AG04449 (cell line): ENCODE measurements at regions not wholly inside any gene's neighbourhood (a gene's known extent, or its start where the extent isn't known, plus 50 kb on each side); places are given as distances from the start of the nearest gene placed in this dataset.
"Not testable (repeated sequence)": the region's sequence is repeated elsewhere in the genome, so short reads cannot be mapped to it uniquely, and the experiment has no call there.

Source experiments
- CTCF ChIA-PET: fragments of 350-600 bp; formaldehyde crosslinking; extraction: SDS; loops from one replicate; lab custom pipeline; 2021; ENCODE audit warnings: antibody characterized with exemption; lab: Yijun Ruan, JAX
- POLR2A ChIA-PET: fragments of 400-600, 350-600 bp; formaldehyde crosslinking; extraction: SDS; loops from one replicate; lab custom pipeline; 2020; ENCODE audit warnings: antibody characterized with exemption, inconsistent platforms; lab: Yijun Ruan, JAX
- DNase-seq: peaks from one replicate; pipeline ENCODE4 v3.0.0-alpha.2; 2010; ENCODE audit warnings: low read depth, low spot score
- H3K4me3 ChIP-seq: 2 replicates; pipeline ENCODE4 v1.5.1; 2011; ENCODE audit warnings: low read depth, mild to moderate bottlenecking, control low read depth, low read length
- CTCF ChIP-seq: IDR thresholded peaks from one replicate; pipeline ENCODE4 v1.5.1; 2011; ENCODE audit warnings: mild to moderate bottlenecking, moderate library complexity, low read length, control low read depth, inconsistent platforms; ENCODE audit not compliant: insufficient read depth; ENCODE audit errors: missing control alignments

- CTCF ChIA-PET: no interaction called here
- no peak for DNase-seq
- H3K4me3 ChIP-seq: no peak overlapping the region
- POLR2A ChIA-PET: no interaction called here
- TF ChIP-seq CTCF: no peak
Observed at GRCh38 chr15:30788595-30788994, 115.1 kb upstream of the FAN1 start.

GRCh38 chr15:30791239-30792175 is 112.2 kb upstream of the FAN1 start:
- CTCF ChIA-PET: no interaction called here
- POLR2A ChIA-PET: no interaction called here
- DNase-seq: no peak

DNA sequence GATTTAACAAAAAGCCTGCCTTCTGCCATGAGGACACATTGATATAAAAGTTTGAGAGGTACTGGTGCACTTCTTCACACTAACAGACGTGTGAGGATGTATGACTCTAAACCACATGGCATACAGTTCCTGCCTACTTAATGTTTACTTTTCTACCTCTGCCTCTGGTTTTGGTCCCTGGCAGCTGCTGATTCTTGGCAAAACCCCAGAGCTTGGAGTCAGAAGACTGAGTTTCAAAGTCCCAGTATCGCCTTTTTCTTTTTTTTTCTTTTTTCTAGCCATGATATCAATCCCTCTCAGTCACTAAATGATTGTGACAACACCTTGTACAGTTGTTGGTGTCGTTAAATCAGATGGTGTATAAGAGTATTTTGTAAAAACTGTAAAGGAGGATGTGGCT is 110.9 kb upstream of the FAN1 start:
- POLR2A ChIA-PET, DNase-seq, CTCF ChIA-PET, H3K4me3 ChIP-seq: not testable (repeated sequence)

More at GRCh38 chr15:30791239-30792175, 112.2 kb upstream of the FAN1 start:
- TF ChIP-seq CTCF: no peak
- H3K4me3 ChIP-seq: no peak overlapping the region

GRCh38 chr15:30794388-30794787 is 109.3 kb upstream of the FAN1 start:
- no peak for TF ChIP-seq CTCF
- CTCF ChIA-PET: no interaction called here

GRCh38 chr15:30799565-30799964 is 104.2 kb upstream of the FAN1 start:
- H3K4me3 ChIP-seq, POLR2A ChIA-PET: not testable (repeated sequence)

More at GRCh38 chr15:30794388-30794787, 109.3 kb upstream of the FAN1 start:
- DNase-seq: no peak
- POLR2A ChIA-PET: no interaction called here
- no peak overlapping the region for H3K4me3 ChIP-seq

DNA sequence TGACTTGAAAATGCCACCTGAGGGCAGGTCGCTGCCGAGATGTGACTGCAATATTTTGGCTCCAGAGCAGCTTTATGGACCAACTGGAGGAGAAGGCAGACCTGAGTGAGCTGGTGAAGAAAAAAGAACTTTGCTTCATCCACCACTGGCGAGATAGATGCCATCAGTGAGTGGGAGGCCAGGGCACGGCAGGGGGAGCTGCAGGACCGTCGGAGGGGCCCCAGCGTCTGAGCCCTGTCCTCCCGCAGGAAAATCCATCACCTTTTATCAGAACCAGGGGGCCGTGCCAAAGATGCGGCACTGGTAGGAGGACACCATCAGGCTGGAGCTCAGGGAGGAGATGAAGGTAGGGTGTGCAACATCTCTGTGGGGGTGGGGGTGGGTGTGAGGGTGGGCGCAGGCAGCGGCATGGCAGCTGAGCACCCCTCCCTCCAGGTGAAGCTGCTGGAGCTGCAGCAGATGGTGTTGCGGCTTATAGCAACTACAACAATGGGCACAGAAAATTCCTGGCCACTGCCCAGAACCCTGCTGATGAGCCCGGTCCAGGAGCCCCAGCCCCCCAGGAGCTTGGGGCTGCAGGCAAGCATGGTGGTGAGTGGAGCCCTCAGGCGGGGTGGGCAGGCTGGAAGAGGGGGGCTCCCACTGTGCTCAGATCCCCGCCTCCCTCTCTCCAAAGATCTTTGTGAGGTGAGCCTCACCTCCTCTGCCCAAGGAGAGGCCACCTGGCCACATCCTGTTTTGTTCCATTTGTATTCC is 102.4 kb upstream of the FAN1 start:
- DNase-seq, POLR2A ChIA-PET, H3K4me3 ChIP-seq: not testable (repeated sequence)
- CTCF ChIA-PET: interaction anchor here (1.4 kb wide), 1 partner anchor 328 kb away, joined by 4 read pairs; no protein-coding TSS in a partner anchor

More at GRCh38 chr15:30799565-30799964, 104.2 kb upstream of the FAN1 start:
- DNase-seq, CTCF ChIA-PET: not testable (repeated sequence)

DNA sequence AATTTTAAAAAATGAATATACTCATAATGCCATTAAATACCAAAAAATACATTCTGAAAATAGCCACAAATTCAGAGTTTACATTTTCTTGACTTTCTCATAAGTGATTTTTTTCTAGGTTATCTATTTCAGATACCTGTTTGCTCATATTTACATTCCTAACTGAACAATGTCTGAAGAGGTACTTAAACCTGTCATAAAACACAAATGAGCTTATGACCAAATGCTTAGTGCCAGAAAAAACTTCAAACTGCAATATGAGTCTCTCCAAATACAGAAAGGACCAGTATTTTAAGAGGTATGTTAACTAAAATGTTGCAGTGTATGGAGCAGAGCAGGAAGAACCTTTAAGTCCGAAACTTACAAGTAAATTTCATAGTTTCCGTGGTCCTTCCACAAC is 101.7 kb upstream of the FAN1 start:
- H3K4me3 ChIP-seq, POLR2A ChIA-PET, DNase-seq: not testable (repeated sequence)
- CTCF ChIA-PET: interaction anchor here (1.4 kb wide), 1 partner anchor 327 kb away, joined by 4 read pairs; no protein-coding TSS in a partner anchor

DNA sequence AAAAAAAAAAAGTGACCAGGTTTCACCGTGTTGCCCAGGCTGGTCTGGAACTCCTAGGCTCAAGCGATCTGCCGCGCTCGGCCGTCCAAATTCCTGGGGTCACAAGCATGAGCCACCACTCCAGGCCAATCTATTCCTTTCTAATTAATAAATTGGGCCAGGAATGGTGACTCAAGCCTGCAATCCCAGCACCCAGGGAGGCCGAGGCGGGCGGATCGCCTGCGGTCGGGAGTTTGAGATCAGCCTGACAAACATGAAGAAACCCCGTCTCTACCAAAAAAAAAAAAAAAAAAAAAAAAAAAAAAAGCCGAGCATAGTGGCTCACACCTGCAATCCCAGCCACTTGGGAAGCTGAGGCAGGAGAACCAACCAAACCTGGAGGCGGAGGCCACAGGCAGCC is 100.0 kb upstream of the FAN1 start:
- H3K4me3 ChIP-seq, DNase-seq, POLR2A ChIA-PET, CTCF ChIA-PET: not testable (repeated sequence)
